GM12891 (cell line): ENCODE measurements at regions not wholly inside any gene's neighbourhood (a gene's known extent, or its start where the extent isn't known, plus 50 kb on each side); places are given as distances from the start of the nearest gene placed in this dataset.

Source experiments
- POLR2A ChIP-seq: IDR thresholded peaks from 2 replicates; pipeline ENCODE4 v1.6.1; 2011; ENCODE audit warnings: low read depth, low read length, control low read depth
- POLR2AphosphoS5 ChIP-seq: IDR thresholded peaks from 2 replicates; pipeline ENCODE4 v1.6.1; 2011; ENCODE audit warnings: low read depth, low read length, control low read depth
- POU2F2 ChIP-seq: IDR thresholded peaks from 2 replicates; pipeline ENCODE4 v1.6.1; 2011; ENCODE audit warnings: low read depth, mild to moderate bottlenecking, control low read depth, low read length, moderate library complexity
- SPI1 ChIP-seq: IDR thresholded peaks from 2 replicates; pipeline ENCODE4 v1.6.1; 2011; ENCODE audit warnings: low read depth, low read length, control low read depth
- TAF1 ChIP-seq: IDR thresholded peaks from 2 replicates; pipeline ENCODE4 v1.6.1; 2011; ENCODE audit warnings: low read depth, low read length, control low read depth

- TF ChIP-seq TAF1 (no peak), POLR2A (no peak), POLR2AphosphoS5 (no peak), POU2F2 (no peak), SPI1 (no peak)
Observed at GRCh38 chr4:65190780-65191179, 479.5 kb downstream of the EPHA5 start.
